GM12865 (cell line): ENCODE measurements at regions not wholly inside any gene's neighbourhood (a gene's known extent, or its start where the extent isn't known, plus 50 kb on each side); places are given as distances from the start of the nearest gene placed in this dataset.

Experiments
- DNase-seq: peaks from one replicate; pipeline ENCODE4 v3.0.0; 2010; ENCODE audit warnings: low read depth
- H3K4me3 ChIP-seq: 2 replicates; pipeline ENCODE4 v1.5.1; 2011; ENCODE audit warnings: mild to moderate bottlenecking, low read depth, low read length, control low read depth
- CTCF ChIP-seq: IDR thresholded peaks from 2 replicates; pipeline ENCODE4 v1.5.1; 2011; ENCODE audit warnings: low read length, control low read depth, low read depth, inconsistent platforms; ENCODE audit not compliant: insufficient read depth; ENCODE audit errors: missing control alignments

GRCh38 chr10:4678023-4678950, 147.7 kb upstream of the AKR1E2 start:
- TF ChIP-seq CTCF: no peak
- no peak for DNase-seq
- H3K4me3 ChIP-seq: no peak overlapping the region

DNA sequence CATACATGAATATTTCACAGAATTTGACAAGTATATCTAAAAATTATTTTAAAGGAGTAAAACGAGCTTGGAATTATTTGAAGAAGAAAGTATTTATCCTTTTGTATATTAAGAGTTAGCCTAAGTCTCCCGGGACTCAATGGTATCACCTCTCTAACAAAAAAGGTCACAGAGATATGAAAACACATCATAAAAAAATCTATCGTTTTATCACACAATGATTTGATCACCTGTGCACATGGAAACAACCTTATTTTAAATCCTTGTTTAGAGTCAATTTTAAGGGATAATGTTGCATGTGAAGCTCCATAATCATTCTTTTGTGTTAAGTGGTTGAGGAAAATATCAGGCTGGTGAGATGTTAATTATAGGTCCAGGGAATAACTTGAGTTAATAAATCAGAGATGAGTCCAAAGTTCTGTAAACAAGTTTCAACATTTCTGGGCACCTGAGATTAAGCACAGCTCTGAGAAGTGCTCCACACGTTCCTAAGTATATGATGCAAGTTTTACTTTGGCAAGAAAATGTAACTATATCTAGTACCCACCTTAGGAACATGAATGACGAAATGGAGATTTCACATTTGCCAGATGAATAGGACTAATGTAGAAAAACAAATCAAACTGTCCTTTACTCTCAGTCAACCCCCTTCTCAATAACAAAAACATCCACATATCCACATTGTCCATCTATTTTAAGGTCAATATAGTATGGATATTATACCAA, 148.5 kb upstream of the AKR1E2 start:
- no peak overlapping the region for H3K4me3 ChIP-seq
- TF ChIP-seq CTCF: no peak
- no peak for DNase-seq

DNA sequence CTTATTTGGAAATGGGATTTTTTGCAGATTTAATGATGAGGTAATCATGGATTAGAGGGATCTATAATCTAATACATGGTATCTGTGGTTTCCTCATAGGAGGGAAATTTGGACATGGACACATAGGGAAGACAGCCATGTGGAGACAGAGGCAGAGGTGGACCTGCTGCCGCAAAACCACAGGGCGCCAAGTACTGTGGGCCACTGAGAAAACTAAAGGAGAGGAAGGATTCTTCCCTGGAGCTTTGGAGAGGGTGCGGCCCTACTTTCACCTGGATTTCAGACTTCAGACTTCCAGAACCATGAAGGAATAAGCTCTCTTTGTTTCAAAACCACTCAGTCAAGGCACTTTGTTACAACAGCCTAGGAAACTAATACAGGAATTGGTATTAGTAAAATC, 149.4 kb upstream of the AKR1E2 start:
- no peak for TF ChIP-seq CTCF
- no peak overlapping the region for H3K4me3 ChIP-seq

GRCh38 chr10:4675808-4676207, 150.2 kb upstream of the AKR1E2 start:
- H3K4me3 ChIP-seq: no peak overlapping the region
- no peak for DNase-seq
- TF ChIP-seq CTCF: no peak

More for the DNA sequence above, 149.4 kb upstream of the AKR1E2 start:
- no peak for DNase-seq

DNA sequence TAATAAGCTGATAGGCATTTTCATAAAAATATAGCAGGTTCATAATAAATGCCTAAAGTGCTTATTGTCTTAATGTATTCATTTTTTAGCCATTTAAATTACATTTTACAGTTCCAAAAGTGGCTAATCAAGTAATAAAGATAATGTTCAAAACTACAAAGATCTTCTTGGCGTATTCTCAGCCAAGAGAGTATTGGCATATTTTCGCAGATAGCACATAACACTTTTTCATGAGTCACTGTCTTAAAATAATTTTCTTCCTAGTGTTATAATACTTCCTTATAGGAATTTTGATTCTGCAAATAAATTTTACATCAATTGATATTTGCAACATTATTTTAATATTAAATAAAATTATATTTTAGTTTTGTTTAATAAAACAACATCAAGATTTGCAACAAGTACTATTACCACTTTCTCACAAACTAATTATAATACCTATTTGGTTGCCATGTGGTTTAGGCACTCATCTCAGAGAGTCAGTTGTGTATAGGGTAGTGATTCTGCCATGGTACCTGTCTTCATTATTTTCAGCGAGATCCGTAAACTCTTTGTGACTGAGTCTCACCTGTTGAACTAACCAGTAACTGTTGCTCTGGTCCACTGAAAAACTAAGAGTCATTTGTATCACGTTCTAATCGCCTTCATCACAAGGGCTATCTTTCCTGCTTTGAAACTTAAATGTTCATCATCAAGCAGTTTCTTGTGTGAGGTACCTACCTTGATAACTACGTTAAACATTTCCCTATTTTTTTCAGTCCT, 152.5 kb upstream of the AKR1E2 start:
- no peak for DNase-seq
- no peak overlapping the region for H3K4me3 ChIP-seq
- no peak for TF ChIP-seq CTCF

DNA sequence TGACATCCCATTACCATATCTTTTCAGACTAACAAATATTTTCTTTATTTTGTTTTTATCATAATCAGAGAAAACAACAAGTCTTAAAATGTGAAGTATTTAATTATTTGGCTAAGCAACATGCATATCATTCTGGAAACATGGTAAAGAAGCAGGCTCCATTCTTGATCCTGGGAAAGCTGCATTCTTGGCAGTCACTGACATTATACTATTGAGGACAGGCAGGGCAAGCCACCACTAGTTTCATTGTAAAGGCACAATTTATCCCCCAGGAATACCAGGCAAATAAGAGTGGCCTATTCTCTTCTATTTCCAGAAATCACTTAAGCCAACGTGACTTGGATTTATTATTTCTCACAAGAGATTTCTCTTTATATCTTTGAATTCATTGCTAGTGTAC, 153.8 kb upstream of the AKR1E2 start:
- no peak overlapping the region for H3K4me3 ChIP-seq
- DNase-seq: no peak
- no peak for TF ChIP-seq CTCF
